ENCODE measurements at regions not wholly inside any gene's neighbourhood (a gene's known extent, or its start where the extent isn't known, plus 50 kb on each side); places are given as distances from the start of the nearest gene placed in this dataset.
A peak's percentile ranks its signal among the peaks of the same experiment; 100 is the strongest.

DNA sequence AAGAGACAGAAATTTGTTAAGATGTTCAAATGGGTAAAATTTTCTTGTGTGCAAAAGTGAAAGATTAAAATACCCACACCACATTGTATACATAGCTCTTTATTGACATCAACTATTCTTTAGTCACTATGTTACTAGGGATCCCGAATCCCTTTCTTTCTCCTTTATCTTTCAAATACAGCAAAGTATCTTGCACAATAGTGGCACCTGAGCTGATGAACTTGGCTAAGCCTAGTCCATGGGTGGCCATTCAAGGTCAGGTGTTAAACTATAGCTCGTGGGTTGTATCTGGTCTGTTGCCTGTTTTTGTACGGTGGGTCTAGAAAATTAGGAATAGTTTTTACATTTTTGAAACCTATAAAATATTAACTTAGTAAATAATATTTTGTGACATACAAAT is 210.9 kb downstream of the SLITRK6 start:
- DNase-seq (ENCODE audit: low read depth): no peak
- no peak overlapping the region for H3K4me3 ChIP-seq (ENCODE audit: low read depth, low read length)
- TF ChIP-seq, protein P1, sequence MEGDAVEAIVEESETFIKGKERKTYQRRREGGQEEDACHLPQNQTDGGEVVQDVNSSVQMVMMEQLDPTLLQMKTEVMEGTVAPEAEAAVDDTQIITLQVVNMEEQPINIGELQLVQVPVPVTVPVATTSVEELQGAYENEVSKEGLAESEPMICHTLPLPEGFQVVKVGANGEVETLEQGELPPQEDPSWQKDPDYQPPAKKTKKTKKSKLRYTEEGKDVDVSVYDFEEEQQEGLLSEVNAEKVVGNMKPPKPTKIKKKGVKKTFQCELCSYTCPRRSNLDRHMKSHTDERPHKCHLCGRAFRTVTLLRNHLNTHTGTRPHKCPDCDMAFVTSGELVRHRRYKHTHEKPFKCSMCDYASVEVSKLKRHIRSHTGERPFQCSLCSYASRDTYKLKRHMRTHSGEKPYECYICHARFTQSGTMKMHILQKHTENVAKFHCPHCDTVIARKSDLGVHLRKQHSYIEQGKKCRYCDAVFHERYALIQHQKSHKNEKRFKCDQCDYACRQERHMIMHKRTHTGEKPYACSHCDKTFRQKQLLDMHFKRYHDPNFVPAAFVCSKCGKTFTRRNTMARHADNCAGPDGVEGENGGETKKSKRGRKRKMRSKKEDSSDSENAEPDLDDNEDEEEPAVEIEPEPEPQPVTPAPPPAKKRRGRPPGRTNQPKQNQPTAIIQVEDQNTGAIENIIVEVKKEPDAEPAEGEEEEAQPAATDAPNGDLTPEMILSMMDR (IDR thresholded peaks at IDR 0.05; ENCODE audit: insufficient read depth, low read length): no peak

DNA sequence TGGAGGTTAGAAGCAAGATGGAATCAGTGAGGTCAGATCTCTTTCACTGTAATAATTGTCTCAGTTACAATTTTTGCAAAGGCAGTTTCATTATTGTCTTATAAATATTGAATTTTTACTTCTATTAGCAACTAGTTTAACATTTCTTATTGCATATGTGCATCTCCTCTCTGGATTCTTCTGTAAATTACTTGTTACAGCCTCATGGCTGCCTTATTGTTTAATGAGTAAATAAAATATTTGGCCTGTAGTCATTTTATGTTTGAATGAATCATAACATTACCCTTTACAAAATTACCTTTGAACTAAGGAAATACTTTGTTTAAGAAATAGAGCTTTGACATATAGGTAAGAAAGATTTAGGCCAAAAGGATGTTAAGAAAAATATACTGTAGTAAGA is 212.4 kb downstream of the SLITRK6 start:
- TF ChIP-seq, protein P1 (IDR thresholded peaks at IDR 0.05; ENCODE audit: insufficient read depth, low read length): no peak
- no peak overlapping the region for H3K4me3 ChIP-seq (ENCODE audit: low read depth, low read length)
- DNase-seq (ENCODE audit: low read depth): no peak

DNA sequence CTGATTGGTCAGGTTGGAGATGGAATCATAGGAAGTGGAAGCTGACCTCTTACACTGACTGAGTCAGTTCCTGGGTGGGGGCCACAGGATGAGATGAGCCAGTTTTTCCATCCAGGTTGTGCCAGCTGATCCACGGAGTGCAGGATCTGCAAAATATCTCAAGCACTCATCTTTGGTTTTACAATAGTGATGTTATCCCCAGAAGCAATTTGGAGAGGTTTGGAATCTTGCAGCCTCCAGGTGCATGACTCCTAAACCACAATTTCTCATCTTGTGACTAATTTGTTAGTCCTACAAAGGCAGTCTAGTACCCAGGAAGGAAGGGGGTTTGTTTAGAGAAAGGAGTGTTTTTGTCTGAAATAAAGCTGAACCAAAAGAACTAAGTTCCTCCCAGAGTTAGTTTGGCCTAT is 212.8 kb downstream of the SLITRK6 start:
- TF ChIP-seq, protein P1 (IDR thresholded peaks at IDR 0.05; ENCODE audit: insufficient read depth, low read length): no peak
- H3K4me3 ChIP-seq (ENCODE audit: low read depth, low read length): no peak overlapping the region
- DNase-seq (ENCODE audit: low read depth): peak; percentile 2

- H3K4me3 ChIP-seq (ENCODE audit: low read depth, low read length): no peak overlapping the region
- no peak for DNase-seq (ENCODE audit: low read depth)
- TF ChIP-seq, protein P1 (IDR thresholded peaks at IDR 0.05; ENCODE audit: insufficient read depth, low read length): no peak
These were observed 216.3 kb downstream of the SLITRK6 start for GRCh38 chr13:85582890-85583289.

- no peak overlapping the region for H3K4me3 ChIP-seq (ENCODE audit: low read depth, low read length)
- DNase-seq (ENCODE audit: low read depth): no peak
- TF ChIP-seq, protein P1 (IDR thresholded peaks at IDR 0.05; ENCODE audit: insufficient read depth, low read length): no peak
These were observed 224.1 kb downstream of the SLITRK6 start for GRCh38 chr13:85575110-85575509.

GRCh38 chr13:85567909-85568308 is 231.3 kb downstream of the SLITRK6 start:
- TF ChIP-seq, protein P1 (IDR thresholded peaks at IDR 0.05; ENCODE audit: insufficient read depth, low read length): no peak
- H3K4me3 ChIP-seq (ENCODE audit: low read depth, low read length): no peak overlapping the region
- DNase-seq (ENCODE audit: low read depth): no peak

- H3K4me3 ChIP-seq (ENCODE audit: low read depth, low read length): no peak overlapping the region
- no peak for DNase-seq (ENCODE audit: low read depth)
- TF ChIP-seq, protein P1 (IDR thresholded peaks at IDR 0.05; ENCODE audit: insufficient read depth, low read length): no peak
These were observed 233.6 kb downstream of the SLITRK6 start for GRCh38 chr13:85565652-85566051.

Measured in fibroblast of the aortic adventitia (primary cell).